KOPT-K1 (cell line): ENCODE measurements at regions not wholly inside any gene's neighbourhood (a gene's known extent, or its start where the extent isn't known, plus 50 kb on each side); places are given as distances from the start of the nearest gene placed in this dataset.

Source experiments
- H3K27ac ChIP-seq: fragments of 200-600 bp; sonication (generic); 2 replicates; pipeline ENCODE4 v1.5.1; 2016; ENCODE audit warnings: antibody characterized with exemption, mild to moderate bottlenecking, low read depth, low read length; ENCODE audit not compliant: poor library complexity, severe bottlenecking
- H3K36me3 ChIP-seq: fragments of 200-600 bp; sonication (generic); 2 replicates; pipeline ENCODE4 v1.5.1; 2017; ENCODE audit warnings: antibody characterized with exemption, mild to moderate bottlenecking, low read length, moderate library complexity; ENCODE audit not compliant: insufficient read depth
- H3K9me3 ChIP-seq: fragments of 200-600 bp; sonication (generic); 2 replicates; pipeline ENCODE4 v1.5.1; 2017; ENCODE audit warnings: antibody characterized with exemption, low read length, mild to moderate bottlenecking; ENCODE audit not compliant: insufficient read depth, poor library complexity, severe bottlenecking

- Histone ChIP-seq H3K27ac (no peak overlapping the region), H3K36me3 (no peaks in the 10 kb centered on the region), H3K9me3 (no peaks in the 10 kb centered on the region)
Measured at GRCh38 chr3:59133311-59133710, 83.5 kb upstream of the CFAP20DC start.

GRCh38 chr3:59131016-59131766, 81.4 kb upstream of the CFAP20DC start:
- H3K36me3 ChIP-seq = no peaks in the 10 kb centered on the region
- H3K9me3 ChIP-seq = no peaks in the 10 kb centered on the region
- H3K27ac ChIP-seq = no peak overlapping the region

- Histone ChIP-seq H3K27ac (no peak overlapping the region), H3K36me3 (no peaks in the 10 kb centered on the region), H3K9me3 (no peaks in the 10 kb centered on the region)
Measured at GRCh38 chr3:59128685-59129084, 78.9 kb upstream of the CFAP20DC start.

- no peaks in the 10 kb centered on the region for H3K9me3 ChIP-seq
- H3K36me3 ChIP-seq = no peaks in the 10 kb centered on the region
- no peak overlapping the region for H3K27ac ChIP-seq
Measured at GRCh38 chr3:59127071-59127470, 77.2 kb upstream of the CFAP20DC start.

- Histone ChIP-seq H3K36me3 (no peaks in the 10 kb centered on the region), H3K9me3 (no peaks in the 10 kb centered on the region), H3K27ac (no peak overlapping the region)
Measured at GRCh38 chr3:59126446-59126845, 76.6 kb upstream of the CFAP20DC start.

GRCh38 chr3:59121346-59122144, 71.7 kb upstream of the CFAP20DC start:
- H3K36me3 ChIP-seq = no peaks in the 10 kb centered on the region
- no peak overlapping the region for H3K27ac ChIP-seq
- no peaks in the 10 kb centered on the region for H3K9me3 ChIP-seq

GRCh38 chr3:59118928-59119327, 69.1 kb upstream of the CFAP20DC start:
- H3K36me3 ChIP-seq = no peaks in the 10 kb centered on the region
- H3K27ac ChIP-seq = no peak overlapping the region
- no peaks in the 10 kb centered on the region for H3K9me3 ChIP-seq

GRCh38 chr3:59117396-59117795, 67.6 kb upstream of the CFAP20DC start:
- Histone ChIP-seq H3K9me3 (no peaks in the 10 kb centered on the region), H3K36me3 (no peaks in the 10 kb centered on the region), H3K27ac (no peak overlapping the region)

GRCh38 chr3:59116233-59116537, 66.4 kb upstream of the CFAP20DC start:
- H3K27ac ChIP-seq = no peak overlapping the region

GRCh38 chr3:59115364-59116232, 65.8 kb upstream of the CFAP20DC start:
- H3K36me3 ChIP-seq = no peaks in the 10 kb centered on the region
- H3K9me3 ChIP-seq = no peaks in the 10 kb centered on the region
- no peak overlapping the region for H3K27ac ChIP-seq

More at GRCh38 chr3:59116233-59116537, 66.4 kb upstream of the CFAP20DC start:
- H3K9me3 ChIP-seq = no peaks in the 10 kb centered on the region
- no peaks in the 10 kb centered on the region for H3K36me3 ChIP-seq

- H3K27ac ChIP-seq = no peak overlapping the region
- no peaks in the 10 kb centered on the region for H3K36me3 ChIP-seq
Measured at GRCh38 chr3:59107856-59108815, 58.3 kb upstream of the CFAP20DC start.

GRCh38 chr3:59106085-59106648, 56.3 kb upstream of the CFAP20DC start:
- no peaks in the 10 kb centered on the region for H3K9me3 ChIP-seq
- H3K27ac ChIP-seq = no peak overlapping the region
- H3K36me3 ChIP-seq = no peaks in the 10 kb centered on the region

More at GRCh38 chr3:59107856-59108815, 58.3 kb upstream of the CFAP20DC start:
- no peaks in the 10 kb centered on the region for H3K9me3 ChIP-seq

GRCh38 chr3:59103552-59103951, 53.7 kb upstream of the CFAP20DC start:
- Histone ChIP-seq H3K27ac (no peak overlapping the region), H3K9me3 (no peaks in the 10 kb centered on the region), H3K36me3 (no peaks in the 10 kb centered on the region)

- Histone ChIP-seq H3K36me3 (no peaks in the 10 kb centered on the region), H3K9me3 (no peaks in the 10 kb centered on the region), H3K27ac (no peak overlapping the region)
Measured at GRCh38 chr3:59101231-59101736, 51.5 kb upstream of the CFAP20DC start.
